SK-N-SH (cell line): ENCODE measurements at regions not wholly inside any gene's neighbourhood (a gene's known extent, or its start where the extent isn't known, plus 50 kb on each side); places are given as distances from the start of the nearest gene placed in this dataset.

Experiments
- CHD2 ChIP-seq: fragments of 150-350 bp; IDR thresholded peaks from 2 replicates; pipeline ENCODE4 v1.6.1; 2018; ENCODE audit warnings: low read length; ENCODE audit not compliant: partially characterized antibody
- FOXJ3 ChIP-seq: sonication (generic); formaldehyde crosslinking; IDR thresholded peaks from 2 replicates; pipeline ENCODE4 v1.5.1; 2020; ENCODE audit warnings: mild to moderate bottlenecking, missing genetic modification reagents
- RAD21 ChIP-seq: IDR thresholded peaks from 2 replicates; pipeline ENCODE4 v1.6.1; 2012; ENCODE audit warnings: mild to moderate bottlenecking, low read length
- RXRA ChIP-seq: IDR thresholded peaks from 2 replicates; pipeline ENCODE4 v1.4.0; 2012; ENCODE audit warnings: low read depth, mild to moderate bottlenecking, borderline replicate concordance
- SMC3 ChIP-seq: IDR thresholded peaks from 2 replicates; pipeline ENCODE4 v1.6.1; 2012; ENCODE audit warnings: low read depth, low read length, improper control_type of control experiment
- TF ChIP-seq, protein P1 (sequence below): fragments of 200-600 bp; sonication (generic); IDR thresholded peaks from 2 replicates; pipeline ENCODE4 v1.6.1; 2017; ENCODE audit warnings: antibody characterized with exemption, mild to moderate bottlenecking, moderate library complexity
- TF ChIP-seq, protein P2 (sequence below): IDR thresholded peaks from 2 replicates; pipeline ENCODE4 v1.4.0; 2012; ENCODE audit warnings: low read depth, borderline replicate concordance

DNA sequence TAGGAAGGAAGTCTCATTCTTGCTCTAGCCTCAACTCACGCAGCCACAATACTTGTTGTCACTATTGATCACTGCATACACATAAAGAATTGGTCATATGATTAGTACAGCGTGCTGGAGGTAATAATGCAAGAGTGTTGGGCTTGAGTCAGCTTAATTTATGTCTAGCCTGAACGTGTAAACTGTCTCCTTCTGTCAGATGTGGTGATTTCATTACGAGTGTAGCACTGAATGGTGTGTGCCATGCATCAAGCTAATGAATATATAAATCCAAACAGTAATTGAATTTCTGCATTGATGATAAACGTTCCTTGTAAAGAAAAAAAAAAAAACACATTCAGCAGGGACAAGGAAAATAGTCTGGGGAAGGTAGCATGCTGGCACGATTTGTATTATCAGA, 396.2 kb upstream of the RAG2 start:
- TF ChIP-seq CHD2 (no peak), FOXJ3 (CRISPR knock-in tag) (no peak), RAD21 (no peak), RXRA (no peak), SMC3 (no peak)
- TF ChIP-seq, protein P1, sequence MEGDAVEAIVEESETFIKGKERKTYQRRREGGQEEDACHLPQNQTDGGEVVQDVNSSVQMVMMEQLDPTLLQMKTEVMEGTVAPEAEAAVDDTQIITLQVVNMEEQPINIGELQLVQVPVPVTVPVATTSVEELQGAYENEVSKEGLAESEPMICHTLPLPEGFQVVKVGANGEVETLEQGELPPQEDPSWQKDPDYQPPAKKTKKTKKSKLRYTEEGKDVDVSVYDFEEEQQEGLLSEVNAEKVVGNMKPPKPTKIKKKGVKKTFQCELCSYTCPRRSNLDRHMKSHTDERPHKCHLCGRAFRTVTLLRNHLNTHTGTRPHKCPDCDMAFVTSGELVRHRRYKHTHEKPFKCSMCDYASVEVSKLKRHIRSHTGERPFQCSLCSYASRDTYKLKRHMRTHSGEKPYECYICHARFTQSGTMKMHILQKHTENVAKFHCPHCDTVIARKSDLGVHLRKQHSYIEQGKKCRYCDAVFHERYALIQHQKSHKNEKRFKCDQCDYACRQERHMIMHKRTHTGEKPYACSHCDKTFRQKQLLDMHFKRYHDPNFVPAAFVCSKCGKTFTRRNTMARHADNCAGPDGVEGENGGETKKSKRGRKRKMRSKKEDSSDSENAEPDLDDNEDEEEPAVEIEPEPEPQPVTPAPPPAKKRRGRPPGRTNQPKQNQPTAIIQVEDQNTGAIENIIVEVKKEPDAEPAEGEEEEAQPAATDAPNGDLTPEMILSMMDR: no peak
- TF ChIP-seq, protein P2, sequence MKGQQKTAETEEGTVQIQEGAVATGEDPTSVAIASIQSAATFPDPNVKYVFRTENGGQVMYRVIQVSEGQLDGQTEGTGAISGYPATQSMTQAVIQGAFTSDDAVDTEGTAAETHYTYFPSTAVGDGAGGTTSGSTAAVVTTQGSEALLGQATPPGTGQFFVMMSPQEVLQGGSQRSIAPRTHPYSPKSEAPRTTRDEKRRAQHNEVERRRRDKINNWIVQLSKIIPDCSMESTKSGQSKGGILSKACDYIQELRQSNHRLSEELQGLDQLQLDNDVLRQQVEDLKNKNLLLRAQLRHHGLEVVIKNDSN: no peak
